ENCODE measurements at regions not wholly inside any gene's neighbourhood (a gene's known extent, or its start where the extent isn't known, plus 50 kb on each side); places are given as distances from the start of the nearest gene placed in this dataset.

- no peak overlapping the region for H3K27ac Mint-ChIP-seq
- peaks cover 11% of the 10 kb centered on the region for H3K27me3 Mint-ChIP-seq (ENCODE audit: insufficient read depth)
- peak; percentile 41 for DNase-seq
- no peak overlapping the region for H3K4me3 Mint-ChIP-seq
- no peaks in the 10 kb centered on the region for H3K4me1 Mint-ChIP-seq (ENCODE audit: low read depth)
- no peaks in the 10 kb centered on the region for H3K36me3 Mint-ChIP-seq (ENCODE audit: low read depth)
- no peak for TF ChIP-seq CTCF (IDR thresholded peaks at IDR 0.05)
- no peaks in the 10 kb centered on the region for H3K9me3 Mint-ChIP-seq
Measured at GRCh38 chr1:29736582-29737188, 500.4 kb downstream of the PTPRU start.

GRCh38 chr1:29732453-29732852 lies 496.1 kb downstream of the PTPRU start:
- no peaks in the 10 kb centered on the region for H3K4me1 Mint-ChIP-seq (ENCODE audit: low read depth)
- H3K27ac Mint-ChIP-seq: no peak overlapping the region
- no peak for TF ChIP-seq CTCF (IDR thresholded peaks at IDR 0.05)
- H3K4me3 Mint-ChIP-seq: no peak overlapping the region
- peaks cover 10% of the 10 kb centered on the region for H3K27me3 Mint-ChIP-seq (ENCODE audit: insufficient read depth)
- no peak for DNase-seq
- no peaks in the 10 kb centered on the region for H3K9me3 Mint-ChIP-seq
- no peaks in the 10 kb centered on the region for H3K36me3 Mint-ChIP-seq (ENCODE audit: low read depth)

- Mint-ChIP-seq H3K4me3 (no peak overlapping the region), H3K27me3 (ENCODE audit: insufficient read depth) (peaks cover 13% of the 10 kb centered on the region), H3K4me1 (ENCODE audit: low read depth) (no peaks in the 10 kb centered on the region), H3K27ac (no peak overlapping the region), H3K9me3 (no peaks in the 10 kb centered on the region), H3K36me3 (ENCODE audit: low read depth) (no peaks in the 10 kb centered on the region)
- no peak for TF ChIP-seq CTCF (IDR thresholded peaks at IDR 0.05)
- no peak for DNase-seq
Measured at GRCh38 chr1:29730623-29731022, 494.3 kb downstream of the PTPRU start.

- peaks cover 13% of the 10 kb centered on the region for H3K27me3 Mint-ChIP-seq (ENCODE audit: insufficient read depth)
- no peak overlapping the region for H3K4me3 Mint-ChIP-seq
- no peak for TF ChIP-seq CTCF (IDR thresholded peaks at IDR 0.05)
- no peaks in the 10 kb centered on the region for H3K4me1 Mint-ChIP-seq (ENCODE audit: low read depth)
- no peak overlapping the region for H3K27ac Mint-ChIP-seq
- H3K9me3 Mint-ChIP-seq: peaks cover 4% of the 10 kb centered on the region
- DNase-seq: no peak
- H3K36me3 Mint-ChIP-seq (ENCODE audit: low read depth): no peaks in the 10 kb centered on the region
Measured at GRCh38 chr1:29729281-29729680, 493.0 kb downstream of the PTPRU start.

- TF ChIP-seq CTCF (IDR thresholded peaks at IDR 0.05): no peak
- no peaks in the 10 kb centered on the region for H3K36me3 Mint-ChIP-seq (ENCODE audit: low read depth)
- no peak overlapping the region for H3K27ac Mint-ChIP-seq
- H3K9me3 Mint-ChIP-seq: peaks cover 8% of the 10 kb centered on the region
- peaks cover 13% of the 10 kb centered on the region for H3K27me3 Mint-ChIP-seq (ENCODE audit: insufficient read depth)
- no peak for DNase-seq
- no peaks in the 10 kb centered on the region for H3K4me1 Mint-ChIP-seq (ENCODE audit: low read depth)
- H3K4me3 Mint-ChIP-seq: no peak overlapping the region
Measured at GRCh38 chr1:29728703-29729102, 492.4 kb downstream of the PTPRU start.

- H3K27me3 Mint-ChIP-seq (ENCODE audit: insufficient read depth): peaks cover 10% of the 10 kb centered on the region
- H3K27ac Mint-ChIP-seq: no peak overlapping the region
- H3K4me1 Mint-ChIP-seq (ENCODE audit: low read depth): no peaks in the 10 kb centered on the region
- peaks cover 3% of the 10 kb centered on the region; the same call in 1 of the 2 replicates for H3K36me3 Mint-ChIP-seq (ENCODE audit: low read depth)
- H3K9me3 Mint-ChIP-seq: peaks cover 22% of the 10 kb centered on the region
- no peak overlapping the region for H3K4me3 Mint-ChIP-seq
- DNase-seq: no peak
- no peak for TF ChIP-seq CTCF (IDR thresholded peaks at IDR 0.05)
Measured at GRCh38 chr1:29725262-29725661, 488.9 kb downstream of the PTPRU start.

All from HFFc6 (cell line).